ENCODE measurements at regions not wholly inside any gene's neighbourhood (a gene's known extent, or its start where the extent isn't known, plus 50 kb on each side); places are given as distances from the start of the nearest gene placed in this dataset.

GRCh38 chr13:64579331-64579730 lies 2650.8 kb downstream of the PCDH9 start:
- ATAC-seq (no peak), DNase-seq (ENCODE audit: low read depth, low spot score) (no peak)
- Histone ChIP-seq H3K27ac (ENCODE audit: low read depth, low read length) (no peak overlapping the region), H3K4me2 (ENCODE audit: low read length) (no peak overlapping the region), H3K27me3 (ENCODE audit: insufficient read depth, low read length) (no peaks in the 10 kb centered on the region), H4K20me1 (ENCODE audit: insufficient read depth) (no peaks in the 10 kb centered on the region), H3K36me3 (ENCODE audit: control insufficient read depth in 1 of 2, insufficient read depth in 2 of 2, low read length in 2 of 2) (no peaks in the 10 kb centered on the region), H3K79me2 (ENCODE audit: insufficient read depth, low read length) (no peaks in the 10 kb centered on the region), H3K9me2 (ENCODE audit: insufficient read depth) (no peaks in the 10 kb centered on the region), H3K9ac (ENCODE audit: low read length) (no peak overlapping the region), H3K4me1 (ENCODE audit: control insufficient read depth in 1 of 2, insufficient read depth in 2 of 2, low read length in 2 of 2) (no peaks in the 10 kb centered on the region), H2AFZ (ENCODE audit: low read depth, low read length, poor library complexity, severe bottlenecking) (no peak overlapping the region), H3K9me3 (ENCODE audit: control insufficient read depth in 1 of 2, insufficient read depth in 1 of 2, low read depth in 1 of 2, low read length in 2 of 2) (no peaks in the 10 kb centered on the region), H3K4me3 (replicated peaks in 1 of 2; ENCODE audit: low read depth in 1 of 2, low read length in 2 of 2) (no peak overlapping the region)
- intact Hi-C loops (cut with micrococcal nuclease): no loop called here
- BruUV-seq (replicated peaks): no TSS peak
- RAD21 ChIA-PET (ENCODE audit: low non-redundant PET in 1 of 2, low total read pairs in 2 of 2, uncharacterized antibody in 2 of 2, unreplicated experiment in 2 of 2): no interaction called here
- TF ChIP-seq EZH2 (IDR thresholded peaks at IDR 0.05) (no peak), ZNF274 (IDR thresholded peaks at IDR 0.05; ENCODE audit: low read depth, low read length) (no peak), EGR1 (IDR thresholded peaks at IDR 0.05; ENCODE audit: low read depth) (no peak), ELF1 (IDR thresholded peaks at IDR 0.05; ENCODE audit: borderline replicate concordance, low read depth) (no peak), MAX (IDR thresholded peaks at IDR 0.05) (no peak), SIN3A (IDR thresholded peaks at IDR 0.05; ENCODE audit: low read depth) (no peak), POLR2A (IDR thresholded peaks at IDR 0.05; ENCODE audit: borderline replicate concordance, extremely low read depth, insufficient read depth, insufficient read length) (no peak), POLR2AphosphoS5 (IDR thresholded peaks at IDR 0.05; ENCODE audit: low read depth, low read length) (no peak), SP1 (IDR thresholded peaks at IDR 0.05; ENCODE audit: low read depth) (no peak), ZBTB33 (IDR thresholded peaks at IDR 0.05; ENCODE audit: extremely low read depth, insufficient replicate concordance, low read length) (no peak), CTCF (IDR thresholded peaks at IDR 0.05 in 2 of 3, conservative IDR thresholded peaks at IDR 0.05 in 1 of 3; ENCODE audit: borderline replicate concordance in 1 of 3, insufficient read depth in 1 of 3, low read depth in 2 of 3, low read length in 2 of 3) (no peak), JUND (IDR thresholded peaks at IDR 0.05) (no peak), FOSL1 (IDR thresholded peaks at IDR 0.05; ENCODE audit: low read depth) (no peak)
- TF ChIP-seq, protein P1, sequence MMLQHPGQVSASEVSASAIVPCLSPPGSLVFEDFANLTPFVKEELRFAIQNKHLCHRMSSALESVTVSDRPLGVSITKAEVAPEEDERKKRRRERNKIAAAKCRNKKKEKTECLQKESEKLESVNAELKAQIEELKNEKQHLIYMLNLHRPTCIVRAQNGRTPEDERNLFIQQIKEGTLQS (IDR thresholded peaks at IDR 0.05): no peak
- POLR2A ChIA-PET: no interaction called here
- CTCF ChIA-PET: no interaction called here

All from HCT116 (cell line).